ENCODE measurements at regions not wholly inside any gene's neighbourhood (a gene's known extent, or its start where the extent isn't known, plus 50 kb on each side); places are given as distances from the start of the nearest gene placed in this dataset.

DNA sequence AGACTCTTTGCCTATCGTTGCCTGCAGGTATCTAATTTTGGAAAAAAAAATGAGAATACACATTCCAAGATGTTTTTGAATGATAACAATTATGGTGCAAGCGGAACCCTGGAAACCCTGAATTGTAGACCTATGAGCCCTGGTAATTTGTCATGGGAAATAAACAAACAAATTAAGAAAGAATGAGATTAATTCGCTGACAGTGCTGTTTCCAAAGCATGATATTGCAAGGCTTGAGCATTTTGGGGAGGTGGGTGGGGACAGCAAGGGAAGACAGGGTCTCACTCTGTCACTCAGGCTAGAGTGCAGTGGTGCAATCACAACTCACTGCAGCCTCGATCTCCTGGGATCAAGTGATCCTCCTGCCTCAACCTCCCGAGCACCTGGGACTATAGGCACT, 900.3 kb downstream of the IPMK start:
- CTCF ChIA-PET, result no interaction called here

DNA sequence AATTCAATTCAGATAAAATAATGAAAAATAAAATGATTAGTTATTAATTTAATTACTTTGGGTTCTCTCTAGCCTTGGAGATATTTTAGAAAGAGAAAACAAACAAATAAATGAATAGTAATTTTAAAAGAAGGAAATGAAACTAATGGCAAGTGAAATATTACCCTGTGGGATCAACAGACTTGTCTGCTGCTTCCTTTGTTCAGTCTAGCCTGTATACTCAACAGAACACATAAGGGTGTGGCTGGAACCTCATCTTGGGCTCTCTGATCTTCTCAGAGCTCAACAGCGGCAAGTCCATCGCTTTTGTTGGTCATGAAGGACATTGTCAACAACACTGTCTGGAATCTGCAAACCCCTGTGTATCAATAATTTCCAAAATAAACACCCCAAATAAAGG, 904.9 kb downstream of the IPMK start:
- H3K9me3 ChIP-seq (ENCODE audit: control insufficient read depth, insufficient read depth, low read length), result no peaks in the 10 kb centered on the region
- no peaks in the 10 kb centered on the region for H3K27me3 ChIP-seq (ENCODE audit: control insufficient read depth, insufficient read depth, low read length)
- POLR2A ChIA-PET, result no interaction called here
- DNase-seq (ENCODE audit: low read depth, low spot score), result no peak
- no peak overlapping the region for H3K4me3 ChIP-seq (ENCODE audit: low read depth, low read length)
- TF ChIP-seq, protein P1, sequence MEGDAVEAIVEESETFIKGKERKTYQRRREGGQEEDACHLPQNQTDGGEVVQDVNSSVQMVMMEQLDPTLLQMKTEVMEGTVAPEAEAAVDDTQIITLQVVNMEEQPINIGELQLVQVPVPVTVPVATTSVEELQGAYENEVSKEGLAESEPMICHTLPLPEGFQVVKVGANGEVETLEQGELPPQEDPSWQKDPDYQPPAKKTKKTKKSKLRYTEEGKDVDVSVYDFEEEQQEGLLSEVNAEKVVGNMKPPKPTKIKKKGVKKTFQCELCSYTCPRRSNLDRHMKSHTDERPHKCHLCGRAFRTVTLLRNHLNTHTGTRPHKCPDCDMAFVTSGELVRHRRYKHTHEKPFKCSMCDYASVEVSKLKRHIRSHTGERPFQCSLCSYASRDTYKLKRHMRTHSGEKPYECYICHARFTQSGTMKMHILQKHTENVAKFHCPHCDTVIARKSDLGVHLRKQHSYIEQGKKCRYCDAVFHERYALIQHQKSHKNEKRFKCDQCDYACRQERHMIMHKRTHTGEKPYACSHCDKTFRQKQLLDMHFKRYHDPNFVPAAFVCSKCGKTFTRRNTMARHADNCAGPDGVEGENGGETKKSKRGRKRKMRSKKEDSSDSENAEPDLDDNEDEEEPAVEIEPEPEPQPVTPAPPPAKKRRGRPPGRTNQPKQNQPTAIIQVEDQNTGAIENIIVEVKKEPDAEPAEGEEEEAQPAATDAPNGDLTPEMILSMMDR (IDR thresholded peaks at IDR 0.05; ENCODE audit: low read depth, low read length), result no peak
- CTCF ChIA-PET, result no interaction called here
- no peak overlapping the region for H3K27ac ChIP-seq (ENCODE audit: low read depth, low read length)

More for the DNA sequence above, 900.3 kb downstream of the IPMK start:
- DNase-seq (ENCODE audit: low read depth, low spot score), result no peak
- H3K9me3 ChIP-seq (ENCODE audit: control insufficient read depth, insufficient read depth, low read length), result no peaks in the 10 kb centered on the region
- H3K27me3 ChIP-seq (ENCODE audit: control insufficient read depth, insufficient read depth, low read length), result no peaks in the 10 kb centered on the region
- no peak overlapping the region for H3K27ac ChIP-seq (ENCODE audit: low read depth, low read length)
- no peak overlapping the region for H3K4me3 ChIP-seq (ENCODE audit: low read depth, low read length)
- TF ChIP-seq, protein P1 (IDR thresholded peaks at IDR 0.05; ENCODE audit: low read depth, low read length), result no peak
- POLR2A ChIA-PET, result no interaction called here

DNA sequence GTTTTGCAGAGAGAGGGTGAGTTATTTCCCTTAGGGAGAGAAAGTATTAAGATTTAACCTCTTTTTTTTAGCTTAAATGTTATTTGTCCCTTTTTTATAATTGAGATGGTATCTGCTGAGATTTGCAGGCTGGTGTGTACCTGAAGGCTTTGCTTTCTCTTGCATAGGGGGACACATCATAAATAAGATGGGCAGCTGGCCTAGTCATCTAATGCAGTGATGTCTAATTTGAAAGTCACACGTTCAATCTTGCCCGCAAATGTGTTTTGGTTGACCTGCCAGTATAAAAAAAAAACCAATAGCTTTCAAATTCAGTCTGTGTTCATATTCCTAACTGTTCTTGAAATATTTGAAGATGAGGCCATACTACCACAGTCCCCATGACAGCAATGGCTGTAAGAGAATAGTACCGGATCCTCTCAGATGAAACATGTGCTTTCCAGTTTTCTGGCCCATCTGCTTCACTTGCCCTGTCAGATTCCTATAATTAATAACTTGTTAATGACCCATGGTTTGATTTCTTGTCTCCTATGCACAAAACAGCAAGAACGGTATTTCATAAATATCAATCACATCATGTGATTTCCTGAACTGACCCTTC, 914.2 kb downstream of the IPMK start:
- TF ChIP-seq, protein P1 (IDR thresholded peaks at IDR 0.05; ENCODE audit: low read depth, low read length), result no peak
- ChIA-PET POLR2A (no interaction called here), CTCF (interaction anchor here (1.2 kb wide), 1 partner anchor 13 kb away, joined by 3 read pairs; no protein-coding TSS in a partner anchor)
- H3K9me3 ChIP-seq (ENCODE audit: control insufficient read depth, insufficient read depth, low read length), result peaks cover 12% of the 10 kb centered on the region
- no peaks in the 10 kb centered on the region for H3K27me3 ChIP-seq (ENCODE audit: control insufficient read depth, insufficient read depth, low read length)
- no peak overlapping the region for H3K4me3 ChIP-seq (ENCODE audit: low read depth, low read length)
- no peak overlapping the region for H3K27ac ChIP-seq (ENCODE audit: low read depth, low read length)
- no peak for DNase-seq (ENCODE audit: low read depth, low spot score)

DNA sequence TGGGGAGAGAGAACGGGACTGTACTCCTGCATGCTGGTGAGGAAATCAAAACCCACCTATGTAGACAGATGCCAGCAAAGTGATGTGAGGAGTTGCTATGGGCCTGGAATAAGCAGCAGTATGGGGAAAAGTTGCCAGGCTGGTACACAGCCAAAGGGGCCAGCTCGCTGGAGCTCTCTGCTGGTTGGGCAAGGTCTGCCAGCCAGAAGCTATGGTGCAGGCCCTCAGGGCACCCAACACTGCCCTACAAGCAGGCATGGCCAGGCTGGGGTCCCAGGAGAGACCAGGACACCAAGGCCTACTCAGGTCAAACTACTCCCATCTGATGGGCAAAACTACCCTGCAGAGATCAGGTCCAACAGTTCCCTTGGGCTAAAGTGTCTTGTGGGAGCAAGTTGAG, 916.6 kb downstream of the IPMK start:
- ChIA-PET CTCF (no interaction called here), POLR2A (no interaction called here)
- no peak overlapping the region for H3K4me3 ChIP-seq (ENCODE audit: low read depth, low read length)
- peaks cover 12% of the 10 kb centered on the region for H3K9me3 ChIP-seq (ENCODE audit: control insufficient read depth, insufficient read depth, low read length)
- TF ChIP-seq, protein P1 (IDR thresholded peaks at IDR 0.05; ENCODE audit: low read depth, low read length), result no peak
- no peaks in the 10 kb centered on the region for H3K27me3 ChIP-seq (ENCODE audit: control insufficient read depth, insufficient read depth, low read length)
- DNase-seq (ENCODE audit: low read depth, low spot score), result no peak
- no peak overlapping the region for H3K27ac ChIP-seq (ENCODE audit: low read depth, low read length)

DNA sequence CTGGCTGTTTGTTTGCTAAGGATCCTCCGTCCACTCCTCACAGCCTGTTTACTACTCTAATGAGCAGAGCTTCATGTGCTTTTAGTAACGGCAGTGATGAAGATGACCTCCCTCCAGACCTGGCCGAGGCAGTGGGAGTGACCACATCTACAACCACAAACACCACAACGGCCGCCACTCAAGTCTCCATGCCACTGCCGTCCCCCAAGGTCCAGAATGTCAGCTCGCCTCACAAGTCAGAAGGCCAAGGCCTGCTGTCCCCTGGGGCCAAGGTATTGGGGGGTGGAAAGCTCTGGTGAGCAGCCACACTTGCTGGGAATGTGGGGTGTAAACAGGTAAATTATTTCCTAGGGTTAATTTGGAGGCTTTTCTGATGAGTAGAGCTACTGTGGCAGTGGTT, 926.4 kb downstream of the IPMK start:
- no peaks in the 10 kb centered on the region for H3K27me3 ChIP-seq (ENCODE audit: control insufficient read depth, insufficient read depth, low read length)
- H3K4me3 ChIP-seq (ENCODE audit: low read depth, low read length), result no peak overlapping the region
- CTCF ChIA-PET, result interaction anchor here (0.7 to 3.9 kb wide), 4 partner anchors 12 to 811 kb away, joined by 3 to 31 read pairs (median 16); no protein-coding TSS in a partner anchor
- no peak overlapping the region for H3K27ac ChIP-seq (ENCODE audit: low read depth, low read length)
- peaks cover 16% of the 10 kb centered on the region for H3K9me3 ChIP-seq (ENCODE audit: control insufficient read depth, insufficient read depth, low read length)
- POLR2A ChIA-PET, result no interaction called here
- no peak for DNase-seq (ENCODE audit: low read depth, low spot score)
- TF ChIP-seq, protein P1 (IDR thresholded peaks at IDR 0.05; ENCODE audit: low read depth, low read length), result no peak

All from AG04450 (cell line).